IMR-90 (cell line): ENCODE measurements at regions not wholly inside any gene's neighbourhood (a gene's known extent, or its start where the extent isn't known, plus 50 kb on each side); places are given as distances from the start of the nearest gene placed in this dataset.

Source experiments
- ATAC-seq: fragments of 200-7000 bp; cut with Tn5 transposase; 2 replicates; pipeline ENCODE4 v1.9.1; 2020; ENCODE audit warnings: low read depth, mild to moderate bottlenecking, moderate library complexity
- BruUV-seq: library from RNA; stranded (reverse); fragments of 400-500 nt; replicated peaks from 2 replicates; lab custom pipeline; 2021; lab: Mats Ljungman, UMichigan
- CTCF ChIA-PET: fragments of 300-600 bp; formaldehyde crosslinking; extraction: SDS; loops from one replicate; lab custom pipeline; 2021; ENCODE audit warnings: antibody characterized with exemption; lab: Yijun Ruan, JAX
- POLR2A ChIA-PET: fragments of 300-600 bp; sonication (Branson Sonifier 250); formaldehyde crosslinking; loops from one replicate; lab custom pipeline; 2022; ENCODE audit warnings: antibody characterized with exemption; ENCODE audit not compliant: unreplicated experiment; lab: Charles Lee
- DNase-seq: peaks from one replicate; pipeline ENCODE4 v3.0.0; 2013
- H2AFZ ChIP-seq: replicated peaks from 2 replicates; pipeline ENCODE3; 2013; ENCODE audit warnings: low read length, mild to moderate bottlenecking; ENCODE audit not compliant: poor library complexity
- H2AK5ac ChIP-seq: 2 replicates; pipeline ENCODE4 v1.6.1; 2013; ENCODE audit warnings: low read depth, low read length, inconsistent platforms
- H2AK9ac ChIP-seq: replicated peaks from 2 replicates; pipeline ENCODE3; 2013; ENCODE audit warnings: mild to moderate bottlenecking, low read depth, low read length, moderate library complexity; ENCODE audit not compliant: poor library complexity
- H2BK120ac ChIP-seq: 2 replicates; pipeline ENCODE4 v1.6.1; 2013; ENCODE audit warnings: low read depth, low read length, inconsistent platforms
- H2BK15ac ChIP-seq: 3 replicates; pipeline ENCODE4 v1.6.1; 2013; ENCODE audit warnings: low read depth, low read length, inconsistent platforms
- H2BK20ac ChIP-seq: 2 replicates; pipeline ENCODE4 v1.6.1; 2013; ENCODE audit warnings: low read depth, mild to moderate bottlenecking, inconsistent platforms, low read length, moderate library complexity
- H2BK5ac ChIP-seq: 2 replicates; pipeline ENCODE4 v1.6.1; 2013; ENCODE audit warnings: mild to moderate bottlenecking, low read depth, low read length, inconsistent platforms; ENCODE audit not compliant: poor library complexity, severe bottlenecking
- H3K14ac ChIP-seq: replicated peaks from 2 replicates; pipeline ENCODE4 v1.6.1; 2013; ENCODE audit warnings: low read depth, low read length, inconsistent platforms
- H3K18ac ChIP-seq: 2 replicates; pipeline ENCODE4 v1.6.1; 2013; ENCODE audit warnings: low read depth, low read length, control low read depth
- H3K23ac ChIP-seq: 2 replicates; pipeline ENCODE4 v1.6.1; 2013; ENCODE audit warnings: low read depth, low read length, inconsistent platforms
- H3K27ac ChIP-seq: 2 replicates; pipeline ENCODE4 v1.5.1; 2013; ENCODE audit warnings: mild to moderate bottlenecking, control low read depth, low read length; ENCODE audit not compliant: insufficient read depth
- H3K27me3 ChIP-seq: 2 replicates; pipeline ENCODE4 v1.6.1; 2013; ENCODE audit warnings: low read length; ENCODE audit not compliant: control insufficient read depth, insufficient read depth
- H3K36me3 ChIP-seq: 2 replicates; pipeline ENCODE4 v1.6.1; 2013; ENCODE audit warnings: low read length, mixed read lengths; ENCODE audit not compliant: control insufficient read depth, insufficient read depth
- H3K4ac ChIP-seq: 2 replicates; pipeline ENCODE4 v1.6.1; 2013; ENCODE audit warnings: low read depth, low read length, inconsistent platforms
- H3K4me1 ChIP-seq: 2 replicates; pipeline ENCODE4 v1.6.1; 2013; ENCODE audit warnings: low read length, mixed read lengths; ENCODE audit not compliant: control insufficient read depth, insufficient read depth
- H3K4me2 ChIP-seq: 2 replicates; pipeline ENCODE4 v1.6.1; 2013; ENCODE audit warnings: low read depth, mild to moderate bottlenecking, control low read depth, low read length, moderate library complexity
- H3K4me3 ChIP-seq: 2 replicates; pipeline ENCODE4 v1.5.1; 2013; ENCODE audit warnings: low read depth, mild to moderate bottlenecking, control low read depth, low read length, moderate library complexity; ENCODE audit not compliant: insufficient read depth
- H3K56ac ChIP-seq: 2 replicates; pipeline ENCODE4 v1.6.1; 2013; ENCODE audit warnings: low read length, inconsistent platforms; ENCODE audit not compliant: insufficient read depth; ENCODE audit errors: extremely low read depth
- H3K79me1 ChIP-seq, 2 experiments: 2 replicates each; pipeline ENCODE4 v1.6.1; 2013; ENCODE audit warnings: low read length in 2 of 2, inconsistent platforms in 1 of 2, low read depth in 1 of 2
- H3K9ac ChIP-seq: 2 replicates; pipeline ENCODE4 v1.6.1; 2013; ENCODE audit warnings: low read depth, low read length, control low read depth
- H3K9me1 ChIP-seq: 2 replicates; pipeline ENCODE4 v1.6.1; 2013; ENCODE audit warnings: low read length, inconsistent platforms; ENCODE audit not compliant: insufficient read depth
- H3K9me3 ChIP-seq: 2 replicates; pipeline ENCODE4 v1.6.1; 2013; ENCODE audit warnings: low read length; ENCODE audit not compliant: control insufficient read depth, insufficient read depth
- H4K20me1 ChIP-seq: 2 replicates; pipeline ENCODE4 v1.6.1; 2013; ENCODE audit warnings: low read length, inconsistent platforms; ENCODE audit not compliant: insufficient read depth
- H4K5ac ChIP-seq: 2 replicates; pipeline ENCODE4 v1.6.1; 2013; ENCODE audit warnings: mild to moderate bottlenecking, low read depth, low read length, control low read depth
- H4K8ac ChIP-seq, 2 experiments: 2 replicates each; pipeline ENCODE4 v1.6.1; 2013; ENCODE audit warnings: low read depth in 2 of 2, low read length in 2 of 2, control low read depth in 1 of 2, inconsistent platforms in 1 of 2
- H4K91ac ChIP-seq: 2 replicates; pipeline ENCODE4 v1.6.1; 2013; ENCODE audit warnings: low read depth, low read length, inconsistent platforms; ENCODE audit not compliant: insufficient read depth
- BHLHE40 ChIP-seq: fragments of 150-350 bp; IDR thresholded peaks from 2 replicates; pipeline ENCODE4 v1.6.1; 2016; ENCODE audit warnings: mild to moderate bottlenecking, low read depth, low read length
- CEBPB ChIP-seq: IDR thresholded peaks from 2 replicates; pipeline ENCODE4 v1.6.1; 2012; ENCODE audit warnings: low read depth, low read length, improper control_type of control experiment
- CHD1 ChIP-seq: IDR thresholded peaks from 2 replicates; pipeline ENCODE4 v1.6.1; 2012; ENCODE audit warnings: low read depth, low read length, improper control_type of control experiment
- CTCF ChIP-seq: conservative IDR thresholded peaks from 2 replicates; pipeline ENCODE4 v1.5.1; 2012; ENCODE audit warnings: mild to moderate bottlenecking, low read depth, low read length, improper control_type of control experiment
- ELK1 ChIP-seq: fragments of 150-350 bp; IDR thresholded peaks from 2 replicates; pipeline ENCODE4 v1.6.1; 2016; ENCODE audit warnings: low read depth, mild to moderate bottlenecking, low read length, moderate library complexity, borderline replicate concordance
- FOS ChIP-seq: fragments of 150-350 bp; IDR thresholded peaks from 2 replicates; pipeline ENCODE4 v1.6.1; 2016; ENCODE audit warnings: low read depth, low read length
- MAFK ChIP-seq: IDR thresholded peaks from 2 replicates; pipeline ENCODE4 v1.6.1; 2012; ENCODE audit warnings: low read depth, low read length, improper control_type of control experiment
- MAZ ChIP-seq: IDR thresholded peaks from 2 replicates; pipeline ENCODE4 v1.6.1; 2012; ENCODE audit warnings: low read depth, mild to moderate bottlenecking, low read length, improper control_type of control experiment, moderate library complexity, borderline replicate concordance
- MXI1 ChIP-seq: IDR thresholded peaks from 2 replicates; pipeline ENCODE4 v1.6.1; 2012; ENCODE audit warnings: low read depth, mild to moderate bottlenecking, low read length, moderate library complexity, borderline replicate concordance
- RCOR1 ChIP-seq: IDR thresholded peaks from 2 replicates; pipeline ENCODE4 v1.6.1; 2012; ENCODE audit warnings: mild to moderate bottlenecking, low read length, improper control_type of control experiment; ENCODE audit not compliant: insufficient replicate concordance
- RFX5 ChIP-seq: IDR thresholded peaks from 2 replicates; pipeline ENCODE4 v1.8.0; 2012; ENCODE audit warnings: low read depth, mild to moderate bottlenecking, low read length, moderate library complexity
- SMC3 ChIP-seq: fragments of 150-350 bp; IDR thresholded peaks from 2 replicates; pipeline ENCODE4 v1.6.1; 2016; ENCODE audit warnings: low read depth, mild to moderate bottlenecking, antibody characterized with exemption, low read length, moderate library complexity
- USF2 ChIP-seq: fragments of 150-350 bp; IDR thresholded peaks from 2 replicates; pipeline ENCODE4 v1.6.1; 2017; ENCODE audit warnings: mild to moderate bottlenecking, antibody characterized with exemption, low read length, low read depth
- WGBS, 2 experiments: methylation state at CpG; one replicate each; pipeline versions ENCODE4 v1.1.5 to v1.1.7; 2013; ENCODE audit warnings: missing lambda C conversion rate in 2 of 2; ENCODE audit not compliant: insufficient read length in 1 of 2; ENCODE audit errors: extremely low coverage in 2 of 2; 5-methylcytosine and 5-hydroxymethylcytosine counted together
- dilution Hi-C: fragments of 300-500 bp; cut with HindIII; formaldehyde crosslinking; loops from one replicate; pipeline ENCODE4 v1.14.3; 2018; ENCODE audit warnings: low sequenced_read_pairs; ENCODE audit not compliant: unreplicated experiment
- in situ Hi-C: fragments of 300-500 bp; cut with MboI; formaldehyde crosslinking; loops from 3 replicates; pipeline ENCODE4 v1.14.3; 2019; ENCODE audit warnings: low sequenced_read_pairs, inconsistent platforms, mixed read lengths
- intact Hi-C: fragments of 100-400 bp; cut with micrococcal nuclease; formaldehyde crosslinking; loops from 2 replicates; pipeline ENCODE4 v1.10.0; 2022

GRCh38 chr3:124577494-124578167 lies 152.6 kb upstream of the UMPS start:
- Histone ChIP-seq H3K4ac (no peak overlapping the region), H3K4me3 (no peak overlapping the region), H4K5ac (no peak overlapping the region), H3K79me1 (no peaks in the 10 kb centered on the region), H3K9me1 (no peaks in the 10 kb centered on the region), H2BK5ac (no peak overlapping the region), H3K14ac (no peak overlapping the region), H4K91ac (no peak overlapping the region), H3K9me3 (no peaks in the 10 kb centered on the region), H3K36me3 (no peaks in the 10 kb centered on the region), H2BK20ac (no peak overlapping the region), H3K23ac (no peak overlapping the region), H2BK15ac (no peak overlapping the region), H3K18ac (no peak overlapping the region), H4K8ac (no peak overlapping the region), H4K20me1 (no peaks in the 10 kb centered on the region), H3K27ac (no peak overlapping the region), H3K27me3 (peaks cover 22% of the 10 kb centered on the region), H2AFZ (no peak overlapping the region), H2AK9ac (no peak overlapping the region), H2AK5ac (no peak overlapping the region), H3K4me1 (no peaks in the 10 kb centered on the region; the same call in 1 of the 2 replicates), H3K9ac (no peak overlapping the region), H3K56ac (no peak overlapping the region), H2BK120ac (no peak overlapping the region), H3K4me2 (no peak overlapping the region)
- DNase-seq (no peak), ATAC-seq (no peak)
- dilution Hi-C loops: no loop called here
- intact Hi-C loops: no loop called here
- BruUV-seq: no TSS peak
- in situ Hi-C loops: loop anchor here (10.0 kb wide), 1 partner anchor 327 kb away; no protein-coding TSS in a partner anchor
- TF ChIP-seq FOS (no peak), BHLHE40 (no peak), RFX5 (no peak), MAZ (no peak), ELK1 (no peak), CHD1 (no peak), USF2 (no peak), SMC3 (no peak), MAFK (no peak), CEBPB (no peak), CTCF (no peak), MXI1 (no peak), RCOR1 (no peak)
- POLR2A ChIA-PET: interaction anchor here (0.6 kb wide), 1 partner anchor 353 kb away, joined by 7 read pairs; no protein-coding TSS in a partner anchor
- CTCF ChIA-PET: interaction anchor here (0.7 to 1.0 kb wide), 2 partner anchors 13 to 19 kb away, joined by 4 read pairs; no protein-coding TSS in a partner anchor
- WGBS, 2 experiments: no CpG with 5 or more reads among the region's 1 CpG
